ENCODE measurements at regions not wholly inside any gene's neighbourhood (a gene's known extent, or its start where the extent isn't known, plus 50 kb on each side); places are given as distances from the start of the nearest gene placed in this dataset.

DNA sequence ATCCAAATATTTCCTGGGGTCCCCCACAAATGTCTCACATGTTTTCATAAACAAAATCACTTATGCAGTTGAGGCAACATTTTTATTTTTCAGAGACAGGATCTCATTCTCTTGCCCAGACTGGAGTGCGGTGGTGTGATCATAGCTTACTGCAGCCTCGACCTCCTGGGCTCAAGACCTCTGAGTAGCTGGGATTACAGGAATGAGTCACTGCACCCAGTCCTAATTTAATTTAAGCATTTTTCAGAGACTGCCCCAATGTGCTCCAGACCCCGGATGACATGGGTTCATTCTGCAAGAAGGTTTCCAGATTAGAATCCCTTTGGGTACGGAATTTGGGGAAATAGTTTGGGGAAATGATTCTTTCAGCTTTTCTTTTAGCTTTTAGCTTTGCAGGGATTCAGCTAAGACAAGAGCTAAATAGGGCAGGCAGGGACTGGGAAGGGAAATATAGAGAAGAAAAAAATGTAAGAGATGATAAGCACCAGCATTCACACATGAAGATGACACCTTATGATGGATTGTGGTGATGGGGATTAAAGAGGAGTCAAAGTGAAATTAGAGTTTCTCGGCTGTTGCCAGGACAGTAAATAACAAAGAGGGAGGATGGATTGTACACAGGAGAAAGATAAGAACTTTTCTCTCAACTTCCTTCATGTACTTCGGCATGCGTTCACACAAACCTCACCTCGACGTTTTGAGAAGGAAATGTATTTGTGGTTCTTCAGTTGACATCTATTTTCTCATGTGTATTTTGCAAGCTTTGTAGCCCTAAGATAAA, 169.4 kb upstream of the TAB2 start:
- FAIRE-seq (no peak), DNase-seq (ENCODE audit: low spot score in 2 of 2) (no peak)

DNA sequence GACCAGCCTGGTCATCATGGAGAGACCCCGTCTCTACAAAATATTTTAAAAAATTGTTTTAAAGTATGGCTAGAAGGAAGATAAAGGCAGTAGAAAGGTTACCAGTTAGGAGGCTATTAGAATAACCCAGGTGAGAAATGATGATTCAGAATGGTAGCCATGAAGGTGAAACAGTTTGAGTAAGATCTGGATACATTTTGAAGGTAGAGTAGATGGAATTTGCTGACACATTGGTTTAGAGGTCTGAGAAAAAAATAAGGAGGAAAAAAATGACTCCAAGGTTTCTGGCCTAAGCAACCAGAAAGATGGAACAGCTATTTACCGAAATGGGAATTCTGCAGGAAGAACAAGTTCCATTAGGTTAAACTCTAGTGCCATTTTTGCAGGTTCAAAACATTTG, 167.9 kb upstream of the TAB2 start:
- no peak for DNase-seq (ENCODE audit: low spot score in 2 of 2)
- no peak for FAIRE-seq

DNA sequence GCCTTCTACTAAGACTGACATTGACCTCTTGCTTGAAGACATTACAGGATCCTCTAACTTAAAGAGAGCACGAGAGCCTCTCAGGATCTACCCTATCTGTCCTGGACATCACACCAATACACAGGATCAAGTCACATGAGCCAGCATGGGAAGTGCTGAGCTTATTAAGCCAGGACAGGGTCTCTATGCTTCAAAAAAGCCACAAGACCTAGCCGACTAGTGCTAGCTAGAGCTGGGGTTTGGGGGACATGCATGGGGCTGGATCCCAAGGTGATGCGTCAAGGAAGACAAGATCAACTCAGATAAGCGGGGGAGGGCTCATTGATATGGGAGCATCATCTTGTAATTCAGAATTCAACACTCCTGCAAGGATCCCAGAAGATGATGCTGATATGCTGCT, 167.2 kb upstream of the TAB2 start:
- FAIRE-seq, result no peak
- no peak for DNase-seq (ENCODE audit: low spot score in 2 of 2)

DNA sequence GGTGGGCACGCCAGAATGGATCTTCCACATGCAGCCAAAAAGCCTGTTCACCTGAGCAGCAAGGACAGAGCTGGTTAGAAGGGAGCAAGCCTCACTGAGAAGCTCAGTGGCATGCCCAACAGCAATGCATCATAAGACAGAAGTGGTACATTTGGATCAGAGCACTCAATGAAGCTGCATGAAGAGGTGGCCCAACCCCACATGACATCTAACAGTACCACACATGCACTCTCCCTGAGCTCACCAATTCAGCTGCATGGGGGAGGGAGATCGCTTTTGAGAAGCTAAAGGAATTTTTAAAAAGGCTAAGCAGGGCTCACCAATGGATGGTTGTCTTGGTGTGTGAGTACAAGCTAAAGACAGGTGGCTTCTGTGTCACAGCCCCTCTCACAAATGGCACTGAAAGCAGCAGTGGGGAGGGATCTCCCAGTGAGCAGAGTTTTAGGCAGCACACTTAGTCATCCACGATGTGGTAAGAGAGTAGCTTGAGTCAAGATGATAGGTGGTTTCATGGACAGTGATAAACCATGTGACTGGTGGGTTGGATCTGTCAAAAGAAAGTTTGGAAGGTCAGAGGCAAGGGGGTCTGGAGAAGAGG, 166.6 kb upstream of the TAB2 start:
- DNase-seq (ENCODE audit: low spot score in 2 of 2) (no peak), FAIRE-seq (no peak)

DNA sequence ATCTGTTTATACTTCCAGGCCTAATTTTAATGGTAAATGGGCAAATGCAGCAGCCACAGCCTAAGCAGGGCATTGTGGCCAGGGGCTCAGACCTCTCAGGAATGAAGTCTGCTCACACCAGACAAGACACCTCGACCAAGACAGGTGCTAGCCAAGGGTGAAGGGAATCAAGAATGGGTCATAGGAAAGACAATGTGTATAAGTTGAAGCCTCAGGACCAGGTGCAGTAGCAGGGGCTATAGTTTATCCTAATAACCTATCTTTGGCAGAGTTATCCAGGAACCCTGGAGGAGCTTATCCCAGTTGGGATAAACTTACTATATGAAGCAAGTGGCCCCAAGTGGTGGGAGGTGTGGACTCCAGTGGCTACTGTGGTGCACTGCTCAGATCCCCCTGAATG, 165.0 kb upstream of the TAB2 start:
- DNase-seq (ENCODE audit: low spot score in 2 of 2) (no peak), FAIRE-seq (no peak)

DNA sequence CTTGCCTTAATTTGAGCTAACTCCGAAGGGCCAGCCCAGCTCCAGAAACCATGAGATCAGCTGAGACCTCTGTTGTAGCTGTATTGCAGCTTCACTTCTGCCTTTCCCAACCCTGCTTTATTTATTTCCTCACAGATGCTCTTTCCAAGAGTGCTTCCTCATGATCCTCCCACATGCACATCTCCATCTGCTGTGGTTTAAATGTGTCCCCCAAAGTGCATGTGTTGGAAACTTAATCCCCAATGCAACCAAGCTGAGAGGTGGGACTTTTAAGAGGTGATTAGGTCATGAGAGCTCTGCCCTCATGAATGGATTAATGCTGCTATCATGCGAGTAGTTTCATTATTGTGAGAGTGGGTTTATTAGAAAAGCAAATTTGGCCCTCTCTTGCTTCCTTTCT, 164.4 kb upstream of the TAB2 start:
- DNase-seq (ENCODE audit: low spot score in 2 of 2) (no peak), FAIRE-seq (no peak)

DNA sequence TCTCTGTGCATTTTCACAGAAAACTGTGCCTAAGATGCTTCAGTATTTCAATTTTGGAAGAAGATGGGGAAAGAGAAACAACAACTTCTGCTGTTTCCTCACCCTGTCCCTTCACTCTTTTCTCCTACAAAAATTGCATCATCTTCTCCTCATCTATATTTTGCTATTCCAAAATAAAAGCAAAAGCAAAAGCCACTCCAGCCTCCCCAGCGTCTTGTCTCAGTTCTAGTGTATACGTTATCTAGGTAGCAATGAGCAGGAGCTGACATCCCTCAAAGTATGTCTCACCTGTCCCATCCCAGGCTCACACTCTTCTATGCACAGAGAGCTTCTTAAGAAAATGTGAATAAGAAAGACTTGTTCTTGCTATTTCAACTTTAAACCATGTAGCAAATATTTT, 163.8 kb upstream of the TAB2 start:
- DNase-seq (ENCODE audit: low spot score in 2 of 2), result no peak
- FAIRE-seq, result no peak

DNA sequence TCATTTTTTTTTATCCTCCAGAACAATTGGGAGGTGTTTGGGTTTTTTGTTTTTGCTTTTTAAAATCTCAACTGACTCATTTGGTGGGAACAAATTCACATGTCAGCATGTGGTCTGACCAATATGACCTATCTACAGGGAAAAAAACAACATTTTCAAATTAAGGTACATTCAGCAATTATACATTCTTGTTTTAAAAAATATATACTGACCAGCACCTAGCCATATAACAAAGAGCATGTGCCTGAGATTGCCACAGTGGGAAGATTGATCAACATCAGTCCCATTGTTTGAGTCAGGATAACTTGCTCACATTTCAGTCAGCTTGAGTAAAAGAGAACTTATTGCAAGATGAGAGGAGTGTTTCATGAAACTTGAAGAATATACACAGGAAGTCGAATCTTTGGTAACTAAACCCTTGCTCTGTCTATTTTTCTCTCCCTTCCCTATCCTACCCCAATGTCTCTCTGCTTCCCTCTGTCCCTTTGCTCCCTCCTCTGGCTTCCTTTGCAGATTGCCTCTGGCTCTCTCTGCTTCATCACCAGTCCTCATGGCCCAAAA, 163.2 kb upstream of the TAB2 start:
- FAIRE-seq, result no peak
- DNase-seq (ENCODE audit: low spot score in 2 of 2), result no peak

DNA sequence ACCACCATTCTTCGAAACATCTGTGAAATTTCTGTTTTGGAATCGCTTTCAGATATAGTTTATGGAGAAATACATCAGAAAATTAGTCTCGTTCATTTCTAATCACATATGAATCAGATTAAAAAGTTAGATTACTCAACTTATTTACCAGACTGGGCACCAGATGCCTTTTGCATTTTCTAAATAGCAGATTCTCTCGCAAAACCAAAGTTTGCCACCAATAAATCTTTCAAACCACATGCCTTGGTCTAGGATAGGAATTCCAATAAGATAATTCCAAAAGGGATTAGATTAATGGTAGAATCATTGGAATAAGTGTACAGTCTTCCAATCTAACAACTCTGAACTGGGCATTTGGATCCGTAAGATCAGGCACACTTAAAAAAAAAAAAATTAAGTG, 160.4 kb upstream of the TAB2 start:
- FAIRE-seq (no peak), DNase-seq (ENCODE audit: low spot score in 2 of 2) (no peak)

DNA sequence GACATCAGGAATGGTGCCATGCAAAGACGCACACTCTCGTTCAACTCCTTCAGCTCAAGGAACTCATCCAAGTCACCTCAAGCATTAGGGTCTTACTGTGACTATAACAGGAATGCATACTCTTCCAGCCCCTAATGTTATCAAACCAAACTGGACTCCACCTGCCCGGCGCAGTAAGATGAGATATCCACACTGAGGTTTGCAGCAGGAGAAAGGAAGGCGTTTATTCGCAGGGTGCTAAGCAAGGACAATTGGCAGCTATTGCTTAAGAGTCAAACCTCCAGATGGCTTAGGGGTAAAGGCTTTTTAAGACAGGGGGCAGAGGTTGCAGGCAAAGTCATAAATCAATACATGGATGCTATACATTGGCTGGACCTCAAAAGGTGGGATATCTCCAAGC, 159.4 kb upstream of the TAB2 start:
- no peak for DNase-seq (ENCODE audit: low spot score in 2 of 2)
- FAIRE-seq, result no peak

DNA sequence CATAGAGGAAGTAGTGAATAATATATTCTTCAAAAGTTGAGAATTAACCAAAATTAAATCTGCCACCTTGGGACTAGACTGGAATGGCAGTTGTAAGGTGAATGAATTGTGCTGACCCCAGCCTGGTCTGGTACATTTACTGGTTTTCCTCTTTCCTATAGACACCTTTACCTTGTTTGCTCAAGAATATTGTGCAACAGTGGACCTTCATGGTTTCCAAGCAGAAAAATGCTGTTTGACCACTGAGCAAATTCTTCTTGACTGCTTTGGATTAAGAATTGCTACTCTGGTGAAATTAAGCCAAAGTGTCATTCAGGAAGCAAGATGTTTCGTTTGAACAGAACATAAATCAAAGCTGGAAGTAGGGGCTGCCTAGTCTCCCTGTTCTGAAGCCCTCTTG, 156.6 kb upstream of the TAB2 start:
- DNase-seq (ENCODE audit: low spot score in 2 of 2) (no peak), FAIRE-seq (no peak)

DNA sequence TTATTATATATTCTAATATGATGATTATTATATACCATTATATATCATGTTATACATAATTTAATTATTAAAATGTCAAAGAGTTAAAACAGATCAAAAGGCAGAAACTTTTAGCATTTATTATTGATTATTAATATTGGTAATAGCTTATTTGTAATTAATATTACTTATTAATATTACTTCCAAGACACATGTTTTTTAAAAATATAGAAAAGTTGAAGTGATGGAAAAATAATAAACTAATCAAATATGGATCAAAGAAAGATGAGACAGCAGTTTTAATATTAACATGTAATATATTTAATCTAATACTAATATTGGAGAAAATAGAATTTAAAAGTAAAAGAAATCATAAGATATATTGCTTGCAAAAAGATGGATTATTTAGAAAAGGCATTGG, 154.6 kb upstream of the TAB2 start:
- FAIRE-seq (peak; percentile 91), DNase-seq (ENCODE audit: low spot score in 2 of 2) (no peak)

DNA sequence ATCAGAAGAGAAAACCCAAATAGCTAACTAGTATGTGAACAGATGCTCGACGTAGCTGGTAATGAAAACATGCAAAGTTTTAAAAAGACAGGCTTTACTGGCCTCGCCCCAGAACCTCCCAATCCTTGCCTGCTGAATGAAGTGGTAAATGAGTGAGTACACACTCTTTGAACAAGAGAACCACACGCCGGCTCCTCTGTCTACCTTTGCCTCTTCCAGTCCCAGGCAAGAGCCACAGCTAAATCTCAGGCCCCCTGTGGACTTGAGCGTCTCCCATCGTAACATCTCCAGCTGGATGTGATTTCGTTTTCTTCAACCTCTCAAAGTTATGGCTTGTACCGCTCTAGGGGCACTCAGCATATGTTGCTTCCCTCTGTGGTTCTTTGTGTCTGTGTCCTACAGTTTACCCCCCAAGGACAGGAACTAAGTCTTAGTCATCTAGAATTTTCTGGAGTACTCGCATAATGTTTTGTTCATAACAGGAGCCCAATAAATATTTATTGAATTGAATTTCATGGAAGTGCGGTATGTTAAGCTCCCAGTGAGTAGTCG, 153.2 kb upstream of the TAB2 start:
- DNase-seq (ENCODE audit: low spot score in 2 of 2), result no peak
- FAIRE-seq, result no peak

DNA sequence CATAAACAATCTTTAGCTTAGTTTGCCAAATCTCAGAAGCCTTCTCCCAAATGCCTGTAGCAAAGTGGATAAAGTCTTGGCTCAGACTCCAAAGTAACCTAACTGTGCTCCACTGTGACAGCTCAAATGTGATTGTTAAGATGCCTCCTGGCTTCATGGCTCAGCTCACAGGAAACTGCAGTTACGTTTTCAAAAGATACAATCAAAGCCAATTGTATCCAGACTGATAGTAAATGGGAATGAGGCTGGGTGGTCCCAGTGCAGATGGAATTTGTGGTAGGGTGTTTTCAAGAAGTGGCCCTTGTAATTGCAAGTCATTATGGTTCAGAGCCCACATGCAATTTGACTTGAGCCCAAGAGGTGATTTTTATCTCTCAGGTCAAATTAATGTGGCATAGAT, 151.2 kb upstream of the TAB2 start:
- FAIRE-seq (no peak), DNase-seq (ENCODE audit: low spot score in 2 of 2) (no peak)

DNA sequence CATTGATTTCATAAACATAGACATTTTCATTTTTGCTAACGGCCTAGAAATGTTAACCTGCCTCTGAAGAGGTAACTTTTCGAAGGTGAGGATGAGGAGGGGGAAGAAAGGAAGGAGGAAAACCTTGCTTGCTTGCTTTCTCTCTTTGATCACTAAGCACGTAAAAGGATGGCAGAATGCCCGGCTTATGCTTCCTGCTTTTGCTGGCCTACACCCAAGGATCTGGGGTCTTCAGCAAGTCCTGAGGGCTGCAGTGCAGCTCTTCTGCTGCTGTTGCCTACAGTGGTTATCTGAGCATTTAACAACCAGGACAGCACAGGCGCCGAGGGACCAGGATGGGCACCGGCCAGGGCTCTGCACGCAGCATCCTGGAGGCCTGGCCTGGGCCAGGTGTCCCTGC, 150.8 kb upstream of the TAB2 start:
- DNase-seq (ENCODE audit: low spot score in 2 of 2), result no peak
- no peak for FAIRE-seq

DNA sequence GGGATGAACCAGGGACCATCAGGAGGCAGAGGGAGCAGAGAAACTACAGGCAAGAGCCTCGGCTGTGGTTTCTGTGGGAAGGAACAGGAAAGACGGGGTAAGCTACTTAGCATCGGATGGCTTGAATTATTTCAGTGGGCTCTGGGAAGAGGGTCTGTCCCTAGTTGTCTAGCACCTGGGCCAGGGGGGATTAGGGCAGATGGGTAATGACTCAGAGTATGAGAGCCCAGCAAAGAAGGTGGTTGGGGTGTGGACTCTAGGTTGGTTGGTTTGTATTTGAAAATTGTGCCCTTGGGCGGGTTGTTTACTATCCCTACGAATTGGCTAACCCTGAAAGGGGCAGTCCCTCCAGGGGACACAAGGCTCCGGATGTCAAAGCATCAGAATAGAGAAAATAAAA, 148.5 kb upstream of the TAB2 start:
- DNase-seq (ENCODE audit: low spot score in 2 of 2) (no peak), FAIRE-seq (no peak)

DNA sequence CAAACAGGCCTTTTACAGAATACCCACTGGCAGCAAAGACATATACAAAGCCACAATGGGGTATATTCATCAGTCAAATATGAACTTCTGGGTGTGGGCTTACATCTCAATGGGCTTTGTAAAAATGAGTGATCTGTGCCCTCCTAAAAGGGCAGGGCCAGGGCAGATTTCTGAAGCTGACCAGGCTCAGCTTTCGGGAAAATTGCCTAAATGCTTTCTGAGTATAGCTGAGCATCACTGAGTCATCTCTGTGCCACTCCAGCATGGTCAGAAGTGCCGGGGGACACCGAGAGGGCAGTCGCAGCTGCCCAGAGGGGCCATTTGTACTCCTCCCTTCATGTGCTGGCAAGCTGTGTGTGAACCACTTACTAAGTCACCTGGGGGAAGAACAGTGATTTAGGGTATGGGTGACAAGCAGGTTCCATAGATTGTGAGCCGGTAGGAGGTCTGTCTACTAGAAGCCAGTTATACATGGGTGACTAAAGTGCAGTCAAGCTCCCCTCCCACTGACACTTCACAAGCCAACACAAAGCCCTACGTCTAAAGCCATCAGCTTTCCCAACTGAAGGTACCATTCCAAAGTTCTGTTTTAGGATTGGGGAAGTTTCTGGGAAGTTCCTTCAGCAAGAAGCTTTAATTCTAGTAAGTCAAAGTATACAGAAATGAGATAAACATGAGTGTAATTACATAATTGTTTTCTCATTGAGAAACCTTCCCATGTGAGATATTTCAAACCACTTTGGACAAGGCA, 147.6 kb upstream of the TAB2 start:
- DNase-seq (ENCODE audit: low spot score in 2 of 2) (no peak), FAIRE-seq (no peak)

DNA sequence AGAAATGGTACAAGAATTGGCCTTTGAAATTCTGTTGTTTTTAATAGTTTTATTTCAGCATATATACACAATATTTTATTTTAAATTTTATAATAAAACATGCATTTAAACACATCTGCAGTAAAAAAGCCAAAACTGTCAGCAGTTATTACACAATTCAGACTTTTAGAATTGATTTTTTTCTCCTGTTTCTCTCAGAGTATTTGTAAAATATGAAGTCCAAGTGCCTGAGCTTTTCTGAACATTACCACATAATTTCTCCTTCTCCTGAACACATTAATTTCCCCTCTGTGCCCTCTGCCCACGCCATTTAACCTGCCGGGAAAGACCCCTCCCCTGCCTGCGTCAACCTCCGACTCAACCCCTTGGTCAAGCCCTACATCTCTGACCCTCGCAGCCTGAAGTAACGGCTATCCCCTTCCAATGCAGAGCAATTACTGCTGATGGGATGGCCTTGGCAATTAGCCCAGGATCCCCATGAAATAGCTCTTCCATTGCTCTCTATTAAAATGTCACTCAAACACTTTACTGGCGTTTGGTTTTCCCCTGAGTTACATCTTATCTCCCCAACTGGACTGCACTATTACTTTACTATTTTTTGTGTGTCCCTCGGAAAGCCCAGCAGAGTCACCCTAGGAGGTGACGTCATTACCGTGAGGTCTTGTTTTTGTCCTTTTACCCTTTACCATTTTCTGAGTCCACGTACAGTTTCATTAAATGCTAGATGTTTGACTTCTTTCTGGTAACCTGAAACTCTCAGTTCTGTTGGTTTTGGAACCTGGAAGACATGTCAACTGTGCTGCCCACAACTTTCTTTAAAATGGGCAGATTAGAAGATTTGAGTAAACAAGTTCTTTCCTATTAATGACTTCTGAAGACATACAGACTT, 146.7 kb upstream of the TAB2 start:
- FAIRE-seq (no peak), DNase-seq (ENCODE audit: low spot score in 2 of 2) (no peak)

DNA sequence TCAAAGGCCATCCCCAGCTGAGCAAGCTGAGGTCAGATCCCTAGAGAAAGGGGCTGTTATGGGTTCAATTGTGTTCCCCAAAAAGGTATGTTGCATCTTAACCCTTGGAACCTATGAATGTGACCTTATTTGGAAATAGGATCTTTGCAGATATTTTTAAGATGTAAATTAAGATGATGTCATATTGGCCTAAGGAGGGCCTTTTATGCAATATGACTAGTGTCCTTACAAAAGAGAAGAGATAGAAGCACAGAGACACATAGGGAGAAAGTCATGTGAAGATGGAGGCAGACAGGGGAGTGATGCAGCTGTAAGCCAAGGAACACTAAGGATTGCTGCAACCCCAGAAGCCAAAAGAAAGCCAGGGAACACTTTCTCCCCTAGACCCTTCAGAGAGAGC, 144.3 kb upstream of the TAB2 start:
- DNase-seq (ENCODE audit: low spot score in 2 of 2) (no peak), FAIRE-seq (no peak)

DNA sequence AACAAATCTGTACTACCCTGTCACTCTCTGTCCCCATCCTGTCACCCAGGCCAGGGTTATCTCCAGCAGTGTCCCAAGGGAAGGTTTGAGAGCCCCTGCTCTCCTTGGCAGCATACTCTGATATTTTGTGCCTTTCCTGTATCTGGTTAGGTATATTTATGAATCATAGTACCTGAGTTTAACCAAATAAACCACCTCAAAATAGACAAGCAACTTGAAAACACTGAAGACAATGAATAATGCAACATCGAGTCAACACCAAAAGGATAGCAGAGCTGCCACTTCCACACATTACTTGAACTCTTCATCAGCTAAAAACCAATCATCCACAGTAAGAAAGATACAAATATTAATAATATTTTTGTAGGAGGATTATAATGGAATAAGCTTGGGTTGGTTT, 142.6 kb upstream of the TAB2 start:
- no peak for FAIRE-seq
- no peak for DNase-seq (ENCODE audit: low spot score in 2 of 2)
